IMR-90 (cell line): ENCODE measurements at regions not wholly inside any gene's neighbourhood (a gene's known extent, or its start where the extent isn't known, plus 50 kb on each side); places are given as distances from the start of the nearest gene placed in this dataset.

ENCODE experiments used
- ATAC-seq: fragments of 200-7000 bp; cut with Tn5 transposase; 2 replicates; pipeline ENCODE4 v1.9.1; 2020; ENCODE audit warnings: low read depth, mild to moderate bottlenecking, moderate library complexity
- BruUV-seq: library from RNA; stranded (reverse); fragments of 400-500 nt; replicated peaks from 2 replicates; lab custom pipeline; 2021; lab: Mats Ljungman, UMichigan
- CTCF ChIA-PET: fragments of 300-600 bp; formaldehyde crosslinking; extraction: SDS; loops from one replicate; lab custom pipeline; 2021; ENCODE audit warnings: antibody characterized with exemption; lab: Yijun Ruan, JAX
- POLR2A ChIA-PET: fragments of 300-600 bp; sonication (Branson Sonifier 250); formaldehyde crosslinking; loops from one replicate; lab custom pipeline; 2022; ENCODE audit warnings: antibody characterized with exemption; ENCODE audit not compliant: unreplicated experiment; lab: Charles Lee
- DNase-seq: peaks from one replicate; pipeline ENCODE4 v3.0.0; 2013
- H2AFZ ChIP-seq: replicated peaks from 2 replicates; pipeline ENCODE3; 2013; ENCODE audit warnings: low read length, mild to moderate bottlenecking; ENCODE audit not compliant: poor library complexity
- H2AK5ac ChIP-seq: 2 replicates; pipeline ENCODE4 v1.6.1; 2013; ENCODE audit warnings: low read depth, low read length, inconsistent platforms
- H2AK9ac ChIP-seq: replicated peaks from 2 replicates; pipeline ENCODE3; 2013; ENCODE audit warnings: mild to moderate bottlenecking, low read depth, low read length, moderate library complexity; ENCODE audit not compliant: poor library complexity
- H2BK120ac ChIP-seq: 2 replicates; pipeline ENCODE4 v1.6.1; 2013; ENCODE audit warnings: low read depth, low read length, inconsistent platforms
- H2BK15ac ChIP-seq: 3 replicates; pipeline ENCODE4 v1.6.1; 2013; ENCODE audit warnings: low read depth, low read length, inconsistent platforms
- H2BK20ac ChIP-seq: 2 replicates; pipeline ENCODE4 v1.6.1; 2013; ENCODE audit warnings: low read depth, mild to moderate bottlenecking, inconsistent platforms, low read length, moderate library complexity
- H2BK5ac ChIP-seq: 2 replicates; pipeline ENCODE4 v1.6.1; 2013; ENCODE audit warnings: mild to moderate bottlenecking, low read depth, low read length, inconsistent platforms; ENCODE audit not compliant: poor library complexity, severe bottlenecking
- H3K14ac ChIP-seq: replicated peaks from 2 replicates; pipeline ENCODE4 v1.6.1; 2013; ENCODE audit warnings: low read depth, low read length, inconsistent platforms
- H3K18ac ChIP-seq: 2 replicates; pipeline ENCODE4 v1.6.1; 2013; ENCODE audit warnings: low read depth, low read length, control low read depth
- H3K23ac ChIP-seq: 2 replicates; pipeline ENCODE4 v1.6.1; 2013; ENCODE audit warnings: low read depth, low read length, inconsistent platforms
- H3K27ac ChIP-seq: 2 replicates; pipeline ENCODE4 v1.5.1; 2013; ENCODE audit warnings: mild to moderate bottlenecking, control low read depth, low read length; ENCODE audit not compliant: insufficient read depth
- H3K27me3 ChIP-seq: 2 replicates; pipeline ENCODE4 v1.6.1; 2013; ENCODE audit warnings: low read length; ENCODE audit not compliant: control insufficient read depth, insufficient read depth
- H3K36me3 ChIP-seq: 2 replicates; pipeline ENCODE4 v1.6.1; 2013; ENCODE audit warnings: low read length, mixed read lengths; ENCODE audit not compliant: control insufficient read depth, insufficient read depth
- H3K4ac ChIP-seq: 2 replicates; pipeline ENCODE4 v1.6.1; 2013; ENCODE audit warnings: low read depth, low read length, inconsistent platforms
- H3K4me1 ChIP-seq: 2 replicates; pipeline ENCODE4 v1.6.1; 2013; ENCODE audit warnings: low read length, mixed read lengths; ENCODE audit not compliant: control insufficient read depth, insufficient read depth
- H3K4me2 ChIP-seq: 2 replicates; pipeline ENCODE4 v1.6.1; 2013; ENCODE audit warnings: low read depth, mild to moderate bottlenecking, control low read depth, low read length, moderate library complexity
- H3K4me3 ChIP-seq: 2 replicates; pipeline ENCODE4 v1.5.1; 2013; ENCODE audit warnings: low read depth, mild to moderate bottlenecking, control low read depth, low read length, moderate library complexity; ENCODE audit not compliant: insufficient read depth
- H3K56ac ChIP-seq: 2 replicates; pipeline ENCODE4 v1.6.1; 2013; ENCODE audit warnings: low read length, inconsistent platforms; ENCODE audit not compliant: insufficient read depth; ENCODE audit errors: extremely low read depth
- H3K79me1 ChIP-seq, 2 experiments: 2 replicates each; pipeline ENCODE4 v1.6.1; 2013; ENCODE audit warnings: low read length in 2 of 2, inconsistent platforms in 1 of 2, low read depth in 1 of 2
- H3K9ac ChIP-seq: 2 replicates; pipeline ENCODE4 v1.6.1; 2013; ENCODE audit warnings: low read depth, low read length, control low read depth
- H3K9me1 ChIP-seq: 2 replicates; pipeline ENCODE4 v1.6.1; 2013; ENCODE audit warnings: low read length, inconsistent platforms; ENCODE audit not compliant: insufficient read depth
- H3K9me3 ChIP-seq: 2 replicates; pipeline ENCODE4 v1.6.1; 2013; ENCODE audit warnings: low read length; ENCODE audit not compliant: control insufficient read depth, insufficient read depth
- H4K20me1 ChIP-seq: 2 replicates; pipeline ENCODE4 v1.6.1; 2013; ENCODE audit warnings: low read length, inconsistent platforms; ENCODE audit not compliant: insufficient read depth
- H4K5ac ChIP-seq: 2 replicates; pipeline ENCODE4 v1.6.1; 2013; ENCODE audit warnings: mild to moderate bottlenecking, low read depth, low read length, control low read depth
- H4K8ac ChIP-seq, 2 experiments: 2 replicates each; pipeline ENCODE4 v1.6.1; 2013; ENCODE audit warnings: low read depth in 2 of 2, low read length in 2 of 2, control low read depth in 1 of 2, inconsistent platforms in 1 of 2
- H4K91ac ChIP-seq: 2 replicates; pipeline ENCODE4 v1.6.1; 2013; ENCODE audit warnings: low read depth, low read length, inconsistent platforms; ENCODE audit not compliant: insufficient read depth
- CEBPB ChIP-seq: IDR thresholded peaks from 2 replicates; pipeline ENCODE4 v1.6.1; 2012; ENCODE audit warnings: low read depth, low read length, improper control_type of control experiment
- MXI1 ChIP-seq: IDR thresholded peaks from 2 replicates; pipeline ENCODE4 v1.6.1; 2012; ENCODE audit warnings: low read depth, mild to moderate bottlenecking, low read length, moderate library complexity, borderline replicate concordance
- NFE2L2 ChIP-seq: fragments of 150-350 bp; IDR thresholded peaks from 2 replicates; pipeline ENCODE4 v1.6.1; 2016; ENCODE audit warnings: low read depth, mild to moderate bottlenecking, low read length
- RCOR1 ChIP-seq: IDR thresholded peaks from 2 replicates; pipeline ENCODE4 v1.6.1; 2012; ENCODE audit warnings: mild to moderate bottlenecking, low read length, improper control_type of control experiment; ENCODE audit not compliant: insufficient replicate concordance
- RFX5 ChIP-seq: IDR thresholded peaks from 2 replicates; pipeline ENCODE4 v1.8.0; 2012; ENCODE audit warnings: low read depth, mild to moderate bottlenecking, low read length, moderate library complexity
- WGBS, 2 experiments: methylation state at CpG; one replicate each; pipeline versions ENCODE4 v1.1.5 to v1.1.7; 2013; ENCODE audit warnings: missing lambda C conversion rate in 2 of 2; ENCODE audit not compliant: insufficient read length in 1 of 2; ENCODE audit errors: extremely low coverage in 2 of 2; 5-methylcytosine and 5-hydroxymethylcytosine counted together
- dilution Hi-C: fragments of 300-500 bp; cut with HindIII; formaldehyde crosslinking; loops from one replicate; pipeline ENCODE4 v1.14.3; 2018; ENCODE audit warnings: low sequenced_read_pairs; ENCODE audit not compliant: unreplicated experiment
- in situ Hi-C: fragments of 300-500 bp; cut with MboI; formaldehyde crosslinking; loops from 3 replicates; pipeline ENCODE4 v1.14.3; 2019; ENCODE audit warnings: low sequenced_read_pairs, inconsistent platforms, mixed read lengths
- intact Hi-C: fragments of 100-400 bp; cut with micrococcal nuclease; formaldehyde crosslinking; loops from 2 replicates; pipeline ENCODE4 v1.10.0; 2022
- TF ChIP-seq, protein P1 (sequence below): fragments of 150-350 bp; IDR thresholded peaks from 2 replicates; pipeline ENCODE4 v1.6.1; 2016; ENCODE audit warnings: low read depth, mild to moderate bottlenecking, low read length, moderate library complexity, borderline replicate concordance

- H3K14ac ChIP-seq, result no peak overlapping the region; the same call in 1 of the 2 replicates
- no peak for TF ChIP-seq NFE2L2
- TF ChIP-seq, protein P1, sequence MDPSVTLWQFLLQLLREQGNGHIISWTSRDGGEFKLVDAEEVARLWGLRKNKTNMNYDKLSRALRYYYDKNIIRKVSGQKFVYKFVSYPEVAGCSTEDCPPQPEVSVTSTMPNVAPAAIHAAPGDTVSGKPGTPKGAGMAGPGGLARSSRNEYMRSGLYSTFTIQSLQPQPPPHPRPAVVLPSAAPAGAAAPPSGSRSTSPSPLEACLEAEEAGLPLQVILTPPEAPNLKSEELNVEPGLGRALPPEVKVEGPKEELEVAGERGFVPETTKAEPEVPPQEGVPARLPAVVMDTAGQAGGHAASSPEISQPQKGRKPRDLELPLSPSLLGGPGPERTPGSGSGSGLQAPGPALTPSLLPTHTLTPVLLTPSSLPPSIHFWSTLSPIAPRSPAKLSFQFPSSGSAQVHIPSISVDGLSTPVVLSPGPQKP, result no peak
- no peak for TF ChIP-seq RCOR1
- no peak for TF ChIP-seq RFX5
- TF ChIP-seq CEBPB, result no peak
- no peak for TF ChIP-seq MXI1
- ATAC-seq (no peak), DNase-seq (no peak)
- H3K9me1 ChIP-seq, result no peaks in the 10 kb centered on the region
- H2AK5ac ChIP-seq, result no peak overlapping the region
- ChIA-PET POLR2A (no interaction called here), CTCF (no interaction called here)
- dilution Hi-C loops (no loop called here), intact Hi-C loops (no loop called here), in situ Hi-C loops (no loop called here)
- H3K27me3 ChIP-seq, result no peaks in the 10 kb centered on the region; the same call in 1 of the 2 replicates
- BruUV-seq, result no TSS peak
- no peaks in the 10 kb centered on the region for H3K4me1 ChIP-seq
- no peak overlapping the region for H4K5ac ChIP-seq
- no peak overlapping the region for H3K23ac ChIP-seq
- no peak overlapping the region for H4K8ac ChIP-seq
- H2AFZ ChIP-seq, result peak overlapping the region; percentile 0
- no peaks in the 10 kb centered on the region for H3K9me3 ChIP-seq
- no peak overlapping the region for H4K91ac ChIP-seq
- no peak overlapping the region for H3K9ac ChIP-seq
- no peak overlapping the region for H3K4me2 ChIP-seq
- H2BK120ac ChIP-seq, result no peak overlapping the region
- H3K56ac ChIP-seq, result no peak overlapping the region
- H2AK9ac ChIP-seq, result no peak overlapping the region
- no peaks in the 10 kb centered on the region for H3K36me3 ChIP-seq
- no peak overlapping the region for H3K4me3 ChIP-seq
- no peak overlapping the region for H3K27ac ChIP-seq
- H4K20me1 ChIP-seq, result no peaks in the 10 kb centered on the region
- H3K18ac ChIP-seq, result no peak overlapping the region
- H2BK15ac ChIP-seq, result no peak overlapping the region
- WGBS, 2 experiments, result no CpG with 5 or more reads among the region's 4 CpGs
- no peak overlapping the region for H2BK5ac ChIP-seq
- no peaks in the 10 kb centered on the region for H3K79me1 ChIP-seq
- no peak overlapping the region for H3K4ac ChIP-seq
- H2BK20ac ChIP-seq, result no peak overlapping the region
Measured at GRCh38 chr18:22570492-22570891, 152.8 kb upstream of the CTAGE1 start.
